ENCODE measurements at regions not wholly inside any gene's neighbourhood (a gene's known extent, or its start where the extent isn't known, plus 50 kb on each side); places are given as distances from the start of the nearest gene placed in this dataset.

DNA sequence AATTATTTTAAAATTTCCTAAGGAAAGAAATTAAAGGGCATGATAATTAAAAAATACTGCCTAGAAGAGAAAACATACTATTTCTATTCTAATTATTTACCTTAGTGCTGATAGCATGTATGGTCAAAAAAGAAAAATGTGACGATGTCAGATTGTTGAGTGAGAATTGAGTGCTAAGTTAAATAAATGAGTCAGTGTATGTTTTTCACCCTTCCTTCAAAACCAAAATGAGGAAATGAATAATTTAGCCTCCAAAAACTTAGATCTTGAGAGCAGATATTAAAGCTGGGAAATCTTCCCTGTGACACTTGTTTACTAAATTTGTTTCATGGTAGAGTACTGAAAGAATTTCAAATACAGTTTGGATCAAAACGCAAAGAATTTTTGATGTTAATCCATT, 58.6 kb upstream of the NYAP2 start:
- TF ChIP-seq SNAI2 (CRISPR knock-in tag; IDR thresholded peaks at IDR 0.05) (no peak), ZNF8 (CRISPR knock-in tag; IDR thresholded peaks at IDR 0.05) (no peak), RARB (CRISPR knock-in tag; IDR thresholded peaks at IDR 0.05) (no peak), ISL1 (CRISPR knock-in tag; IDR thresholded peaks at IDR 0.05) (no peak)
